NCI-H2081 (cell line): ENCODE measurements at regions not wholly inside any gene's neighbourhood (a gene's known extent, or its start where the extent isn't known, plus 50 kb on each side); places are given as distances from the start of the nearest gene placed in this dataset.

Experiments used
- DNase-seq, 2 experiments: peaks; one replicate each; lab custom pipeline; 2025; lab: John Stamatoyannopoulos, UW

DNA sequence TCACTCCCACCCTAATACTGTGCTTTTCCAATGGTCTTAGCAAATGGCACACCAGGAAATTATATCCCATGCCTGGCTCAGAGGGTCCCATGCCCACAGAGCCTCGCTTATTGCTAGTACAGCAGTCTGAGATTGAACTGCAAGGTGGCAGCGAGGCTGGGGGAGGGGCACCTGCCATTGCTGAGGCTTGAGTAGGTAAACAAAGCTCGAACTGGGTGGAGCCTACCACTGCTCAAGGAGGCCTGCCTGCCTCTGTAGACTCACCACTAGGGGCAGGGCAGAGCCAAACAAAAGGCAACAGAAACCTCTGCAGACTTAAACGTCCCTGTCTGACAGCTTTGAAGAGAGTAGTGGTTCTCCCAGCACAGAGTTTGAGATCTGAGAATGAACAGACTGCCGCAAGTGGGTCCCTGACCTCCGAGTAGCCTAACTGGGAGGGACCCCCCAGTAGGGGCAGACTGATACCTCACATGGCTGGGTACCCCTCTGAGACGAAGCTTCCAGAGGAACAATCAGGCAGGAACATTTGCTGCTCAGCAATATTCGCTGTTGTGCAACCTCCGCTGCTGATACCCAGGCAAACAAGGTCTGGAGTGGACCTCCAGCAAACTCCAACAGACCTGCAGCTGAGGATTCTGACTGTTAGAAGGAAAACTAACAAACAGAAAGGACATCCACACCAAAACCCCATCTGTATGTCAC lies 150.7 kb upstream of the FOXA2 start:
- peak; percentile 3 to 31 for DNase-seq

DNA sequence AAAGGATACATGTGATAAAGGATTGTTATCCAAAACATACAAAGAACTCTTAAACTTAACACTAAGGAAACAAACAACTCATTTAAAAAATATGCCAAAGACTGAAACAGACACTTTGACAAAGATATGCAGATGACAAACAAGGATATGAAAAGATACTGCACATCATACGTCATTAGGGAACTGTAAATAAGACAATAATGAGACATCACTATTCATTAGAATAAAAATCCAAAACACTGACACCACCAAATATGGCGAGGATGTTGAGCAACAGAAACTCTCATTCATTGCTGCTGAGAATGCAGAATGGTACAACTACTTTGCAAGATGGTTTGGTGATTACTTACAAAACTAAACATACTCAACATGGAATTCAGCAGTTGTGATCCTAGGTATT lies 156.5 kb upstream of the FOXA2 start:
- no peak for DNase-seq

DNA sequence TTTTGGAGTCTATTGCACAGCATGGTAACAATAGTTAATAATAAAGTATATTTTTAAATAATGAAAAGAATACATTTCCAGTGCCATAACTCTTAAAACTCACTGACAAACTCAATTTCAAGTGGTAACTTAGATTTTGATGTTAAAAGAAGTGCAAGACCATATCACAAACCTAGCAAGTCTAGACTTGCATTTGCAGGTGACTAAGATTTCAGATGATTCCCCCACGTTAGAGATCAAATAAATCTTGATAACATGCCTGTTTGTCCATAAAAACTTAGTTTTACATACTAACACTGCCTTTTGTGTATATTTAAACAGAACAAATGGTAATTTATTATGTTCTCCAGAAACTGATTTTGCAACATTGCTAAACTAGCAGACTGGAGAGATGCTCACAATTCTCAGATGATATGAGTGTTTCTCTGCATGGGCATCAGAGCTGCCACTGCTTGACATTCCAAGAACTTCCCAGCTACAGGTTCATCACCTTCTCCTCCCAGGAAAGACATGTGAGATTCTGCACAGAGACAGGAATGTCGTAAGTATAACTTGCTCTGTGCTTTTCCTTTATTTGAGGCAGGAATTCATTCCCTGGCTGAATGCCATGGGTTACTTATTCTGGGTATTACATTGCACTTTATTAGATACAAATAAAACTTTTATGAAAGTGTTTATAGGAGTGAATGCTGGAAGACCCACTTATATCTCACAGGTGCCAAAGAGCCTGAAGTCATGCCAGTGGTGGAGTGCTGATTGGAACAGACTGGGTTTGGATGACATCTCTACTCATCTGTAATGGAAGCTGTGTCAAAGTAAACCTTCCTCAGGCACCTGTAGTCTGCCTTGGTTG lies 160.2 kb upstream of the FOXA2 start:
- no peak for DNase-seq

DNA sequence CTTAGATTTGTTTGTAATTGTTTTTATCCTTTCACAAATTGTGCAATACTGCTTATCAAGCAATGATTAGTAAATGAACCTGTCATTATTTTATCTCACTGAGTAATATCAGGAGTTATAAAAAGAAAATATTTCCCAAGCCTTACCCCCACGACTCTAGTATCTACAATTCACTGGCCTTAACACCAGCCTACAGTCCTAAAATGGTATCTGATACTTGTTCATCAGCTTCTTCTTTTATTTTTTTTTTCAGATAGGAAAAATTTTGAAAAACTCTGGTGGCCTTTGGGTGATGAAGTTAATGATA lies 160.8 kb upstream of the FOXA2 start:
- no peak for DNase-seq

DNA sequence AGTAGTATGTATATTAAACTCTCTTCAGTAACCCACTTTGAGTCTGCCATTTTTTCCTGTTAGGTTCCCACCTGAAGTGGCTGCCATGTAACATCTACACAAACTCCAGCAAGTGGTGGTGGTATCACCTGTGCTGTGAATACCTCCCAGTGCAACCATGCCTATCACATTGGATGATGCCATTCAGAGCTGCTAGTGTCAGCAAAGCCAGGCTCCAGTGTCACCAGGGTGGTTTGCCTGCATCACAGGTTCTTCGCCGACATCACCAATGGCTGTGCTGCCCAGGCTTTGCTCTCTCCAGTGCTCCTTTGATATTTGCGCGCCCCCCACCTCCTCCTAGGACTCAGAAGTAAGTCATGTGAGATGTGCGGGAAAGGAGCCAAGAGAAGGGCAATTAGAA lies 162.6 kb upstream of the FOXA2 start:
- DNase-seq = no peak

DNA sequence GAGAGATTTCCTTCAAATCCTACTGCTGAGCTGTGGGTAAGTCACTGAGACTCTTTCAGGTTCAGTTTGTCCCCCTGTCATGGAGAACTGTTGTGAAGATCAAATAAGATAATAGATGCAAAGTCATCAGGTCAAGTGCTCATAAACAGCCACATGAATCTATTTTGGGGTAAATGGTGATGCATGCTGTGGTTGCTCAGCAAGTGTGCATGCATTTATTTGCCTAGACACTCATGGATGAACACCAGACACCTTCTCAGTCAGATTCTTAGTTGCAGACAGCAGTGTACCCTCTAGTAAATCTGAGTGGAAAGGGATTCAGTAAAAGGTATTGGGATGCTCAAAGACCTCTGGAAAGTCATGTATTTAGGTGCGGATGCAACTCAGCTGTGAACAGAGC lies 168.0 kb upstream of the FOXA2 start:
- DNase-seq = no peak

DNA sequence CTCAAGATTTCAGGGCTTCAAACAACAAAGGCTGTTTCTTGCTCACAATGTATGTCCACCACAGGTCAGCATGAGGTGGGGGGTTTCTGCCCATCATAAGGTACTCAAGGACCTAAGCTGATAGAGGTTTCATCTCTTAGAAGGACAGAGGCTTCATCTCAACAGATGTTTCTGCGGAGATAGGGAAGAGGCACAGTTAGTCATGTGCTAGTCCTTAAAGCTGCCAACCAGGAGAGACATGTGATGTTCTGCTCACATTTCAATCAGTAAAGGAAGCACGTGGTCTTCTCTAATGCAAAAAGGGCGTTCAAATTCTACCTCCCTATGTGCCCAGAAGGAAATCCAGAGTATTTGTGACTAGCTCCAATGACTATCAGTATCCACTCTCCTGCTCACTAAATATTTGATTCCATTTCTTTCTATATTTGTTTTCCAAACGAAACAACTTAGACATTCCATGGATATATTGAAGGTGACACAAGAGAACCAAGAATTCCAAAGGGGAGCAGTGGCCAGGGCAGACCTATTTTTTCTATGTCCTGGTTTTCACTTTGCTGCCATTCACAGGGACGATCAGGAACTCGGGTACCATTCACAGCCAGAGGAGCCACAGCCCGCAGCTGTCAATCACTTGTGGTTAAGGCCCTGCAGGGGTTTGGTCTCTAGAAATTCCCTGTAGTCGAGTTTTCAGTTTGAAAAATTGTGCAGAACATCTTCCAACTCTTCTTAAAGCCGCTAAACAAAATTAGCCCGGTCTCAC lies 173.2 kb upstream of the FOXA2 start:
- DNase-seq = no peak

DNA sequence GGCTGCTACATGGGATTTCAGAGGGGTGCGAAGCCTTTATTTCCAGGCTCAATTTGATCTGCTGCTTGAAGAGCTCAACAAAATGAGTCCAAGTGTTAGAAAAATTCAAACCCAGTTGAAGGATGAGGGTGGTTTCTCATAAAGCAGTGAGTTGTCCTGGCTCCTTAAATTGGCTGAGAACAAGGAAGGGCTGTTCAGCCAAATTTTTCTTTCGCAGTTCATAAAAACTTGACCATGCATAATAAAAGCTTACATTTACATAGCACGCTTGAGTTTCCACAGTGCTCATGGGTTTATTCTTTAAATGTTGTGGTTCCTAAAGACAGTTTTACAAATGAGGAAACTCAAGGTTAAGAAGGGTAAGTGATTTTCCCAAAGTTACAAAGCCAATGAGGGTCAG lies 174.4 kb upstream of the FOXA2 start:
- DNase-seq = no peak

DNA sequence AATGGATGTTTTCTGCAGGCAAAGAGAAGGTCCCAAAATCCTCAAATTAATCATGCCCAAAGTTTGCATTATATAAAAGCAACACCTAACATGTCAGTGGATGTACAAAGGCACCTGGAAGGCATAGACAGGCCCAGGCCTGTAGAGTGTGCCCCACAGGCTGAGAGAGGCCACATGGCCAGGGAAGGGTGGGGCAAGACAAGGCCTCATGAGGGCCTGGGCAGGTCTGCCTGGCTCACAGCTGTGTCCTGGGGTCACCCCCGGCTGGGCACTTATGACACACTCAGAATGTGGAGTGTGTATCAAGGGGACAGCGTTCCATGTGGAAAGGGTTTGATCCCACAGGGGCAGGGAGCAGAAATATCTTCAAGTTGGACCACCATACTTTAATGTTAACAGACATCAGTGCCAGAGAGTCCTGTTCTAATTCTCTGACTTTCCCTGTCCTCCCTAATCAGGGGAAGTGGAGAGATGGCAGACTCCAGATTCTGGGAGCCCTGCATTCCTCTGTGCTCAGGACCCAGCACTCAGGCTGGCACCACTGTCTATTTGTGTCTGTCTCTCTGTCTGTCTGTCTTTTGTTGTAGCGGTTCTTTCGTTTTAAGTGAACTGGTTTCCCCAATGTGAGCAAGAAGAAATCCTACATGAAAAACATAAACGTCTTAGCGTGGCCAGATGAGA lies 178.3 kb upstream of the FOXA2 start:
- no peak for DNase-seq

DNA sequence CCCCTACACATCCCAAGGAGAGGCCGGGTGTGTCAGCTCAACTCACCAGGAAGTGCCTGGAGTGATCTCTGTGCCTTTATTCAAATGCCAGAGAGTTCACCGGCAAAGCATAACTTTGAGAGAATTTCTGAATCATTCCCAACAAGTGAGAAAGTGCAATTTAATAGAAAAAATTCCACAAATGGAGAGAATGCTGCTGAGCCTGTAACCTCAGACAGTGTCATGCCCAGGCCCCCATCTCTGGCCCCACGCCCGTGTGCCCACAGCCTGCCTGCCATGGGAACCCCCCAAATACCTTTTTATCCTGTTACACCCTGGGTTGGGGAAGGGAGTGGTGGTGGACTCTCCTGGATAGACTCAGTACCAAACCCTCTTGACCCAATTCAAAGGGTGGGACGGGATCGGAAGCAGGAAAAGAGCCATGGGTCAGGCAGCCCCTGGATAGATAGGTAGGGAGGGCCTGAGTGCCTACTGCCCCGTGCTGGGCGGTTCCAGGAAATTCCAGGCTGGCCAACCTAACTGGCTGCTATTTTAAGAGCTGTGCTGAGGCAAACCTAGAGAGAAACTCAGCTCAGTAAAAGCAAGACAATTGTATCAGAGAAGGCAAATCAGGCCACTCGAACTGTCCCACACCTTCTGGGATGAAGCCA lies 179.0 kb upstream of the FOXA2 start:
- no peak for DNase-seq

DNA sequence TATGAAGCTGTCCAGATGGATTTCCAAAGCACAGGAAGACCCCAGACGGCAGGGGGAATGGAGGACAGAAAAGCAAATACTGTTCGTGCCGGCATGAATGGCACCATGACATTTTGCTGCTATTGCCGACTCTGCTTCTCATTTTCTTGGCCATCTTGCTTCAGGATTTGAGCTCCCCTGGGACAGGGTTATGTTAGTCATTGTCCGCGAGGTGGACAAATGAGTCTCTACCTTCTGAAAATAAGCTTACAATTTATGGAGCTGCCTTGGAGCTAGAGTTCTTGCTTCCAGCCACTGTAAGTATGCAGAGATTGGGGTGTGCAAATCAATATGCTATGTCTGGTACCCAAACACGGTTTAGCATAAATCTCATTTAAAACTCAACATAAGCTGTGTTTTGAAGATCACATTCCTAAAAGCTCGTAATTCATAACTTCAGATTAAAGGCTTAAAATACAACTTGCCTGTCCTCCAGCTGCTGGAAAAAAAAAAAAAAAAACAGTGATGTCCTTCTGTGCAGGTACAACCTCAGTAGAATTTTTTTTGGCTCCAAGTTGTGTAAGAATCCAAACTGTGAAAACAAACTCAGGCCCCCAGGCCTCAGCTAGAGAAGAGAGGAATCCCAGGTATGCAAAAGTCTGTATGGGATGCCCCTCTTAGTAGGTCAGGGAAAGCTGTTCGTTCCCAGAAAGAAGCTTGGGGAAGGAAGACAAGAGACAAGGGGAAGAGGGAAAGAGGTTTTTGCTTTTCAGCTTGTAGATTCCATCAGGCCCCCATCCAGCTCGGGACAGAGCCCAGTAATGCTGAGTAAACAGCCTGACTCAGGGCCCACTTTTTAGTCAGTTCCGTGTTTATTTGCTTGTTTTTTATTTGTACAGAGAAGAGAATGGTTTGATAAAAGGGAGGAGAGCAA lies 184.2 kb upstream of the FOXA2 start:
- DNase-seq = no peak

DNA sequence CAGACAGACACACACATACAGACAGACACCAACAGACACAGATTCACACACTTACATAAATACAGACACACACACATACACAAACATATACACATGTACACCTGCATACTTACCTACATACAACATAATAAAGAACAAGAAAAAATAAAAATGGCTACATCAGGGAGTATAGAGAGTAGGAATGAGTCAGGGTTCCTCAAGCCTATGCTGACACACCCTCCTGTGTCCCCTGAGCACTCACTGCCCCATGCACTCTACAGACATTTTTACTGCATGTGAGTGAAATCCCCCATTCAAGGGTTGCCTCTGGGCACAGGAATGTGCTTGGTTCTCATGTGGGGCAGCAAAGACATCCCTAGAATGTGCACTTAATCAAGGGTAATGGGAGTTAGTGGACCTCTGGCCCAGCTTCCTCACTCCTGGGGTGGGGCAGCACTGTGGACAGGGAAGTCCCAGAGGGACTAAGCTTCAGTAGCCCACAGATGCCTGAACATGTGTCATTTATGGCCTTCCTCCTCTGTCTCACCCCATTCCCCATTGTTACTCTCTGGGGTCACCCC lies 185.9 kb upstream of the FOXA2 start:
- DNase-seq = no peak

DNA sequence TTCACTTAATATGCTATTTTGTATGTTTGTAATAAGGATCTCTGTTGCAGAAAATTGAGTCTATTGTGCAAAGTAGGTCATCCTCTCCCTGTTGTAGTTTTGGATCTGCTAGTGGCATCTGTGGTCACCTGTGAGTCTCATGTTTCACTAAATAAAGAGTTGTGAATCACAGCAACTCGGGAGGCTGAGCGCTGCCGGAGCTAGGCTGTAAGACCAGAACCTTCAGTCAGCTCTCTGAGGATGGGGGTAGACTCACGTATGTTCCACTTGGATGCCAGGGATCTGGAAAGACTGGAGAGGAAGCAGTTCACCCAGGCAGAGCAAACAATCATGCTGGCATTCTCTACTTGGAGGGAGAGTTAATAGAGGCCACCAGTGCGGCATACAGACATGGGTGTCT lies 187.3 kb upstream of the FOXA2 start:
- no peak for DNase-seq

DNA sequence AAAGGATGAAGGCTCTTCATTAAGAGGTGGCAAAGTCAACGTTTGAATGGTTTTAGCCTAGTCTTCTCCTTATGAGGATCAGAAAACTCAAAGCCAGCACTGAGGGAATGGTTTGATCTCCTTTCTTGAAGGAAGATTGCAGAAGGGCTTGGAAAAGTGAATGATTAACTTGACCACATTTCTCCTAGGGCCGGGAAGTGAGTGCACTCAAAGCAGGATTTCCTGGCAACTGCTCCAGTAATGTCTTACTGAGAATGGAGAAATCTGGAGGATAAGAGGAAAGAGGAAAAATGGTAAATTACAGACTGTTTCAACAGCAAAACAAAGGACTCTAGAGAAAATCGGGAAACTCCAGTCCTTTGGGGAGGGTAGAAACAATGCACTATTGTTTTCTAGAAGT lies 189.0 kb upstream of the FOXA2 start:
- no peak for DNase-seq

DNA sequence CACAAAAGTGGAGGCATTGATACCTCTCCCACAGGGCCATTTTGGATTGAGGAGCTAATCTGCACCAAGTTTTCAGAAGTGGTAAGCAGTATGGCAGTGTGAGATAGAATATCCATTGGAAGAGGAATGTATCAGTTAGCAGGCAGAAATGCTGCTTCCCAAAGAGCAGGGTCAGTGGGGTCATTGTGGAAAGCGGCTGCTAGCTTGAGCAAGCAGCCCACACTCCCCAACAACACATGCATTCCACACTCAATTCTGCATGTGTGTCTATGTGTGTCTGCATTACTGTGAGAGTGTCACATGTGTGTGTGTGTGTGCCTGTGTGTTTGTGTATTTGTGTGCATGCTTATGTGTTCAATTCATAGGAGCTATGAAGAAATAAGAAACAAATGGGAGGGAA lies 190.9 kb upstream of the FOXA2 start:
- no peak for DNase-seq

DNA sequence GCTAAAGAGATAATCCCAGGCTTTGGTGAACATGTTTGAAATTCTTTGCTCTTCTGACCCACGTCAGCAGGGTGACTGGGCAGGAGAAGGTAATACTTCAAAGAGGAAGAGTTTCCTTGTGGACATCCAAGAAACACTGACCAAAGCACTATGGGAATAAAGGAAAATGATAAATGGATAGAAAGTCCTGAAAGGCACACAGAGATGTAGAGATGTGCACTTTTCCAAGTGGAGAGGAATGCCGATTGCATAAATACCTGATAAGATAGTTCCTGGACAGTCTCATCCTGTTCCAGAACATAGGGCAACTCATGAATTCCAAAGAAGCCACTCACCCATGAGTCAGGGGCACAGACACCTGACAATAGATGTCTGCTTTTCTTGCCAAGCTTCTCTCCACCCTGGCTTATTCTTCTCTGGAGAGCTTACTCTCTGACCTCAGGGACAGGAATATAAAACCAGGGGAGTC lies 191.3 kb upstream of the FOXA2 start:
- DNase-seq = no peak

DNA sequence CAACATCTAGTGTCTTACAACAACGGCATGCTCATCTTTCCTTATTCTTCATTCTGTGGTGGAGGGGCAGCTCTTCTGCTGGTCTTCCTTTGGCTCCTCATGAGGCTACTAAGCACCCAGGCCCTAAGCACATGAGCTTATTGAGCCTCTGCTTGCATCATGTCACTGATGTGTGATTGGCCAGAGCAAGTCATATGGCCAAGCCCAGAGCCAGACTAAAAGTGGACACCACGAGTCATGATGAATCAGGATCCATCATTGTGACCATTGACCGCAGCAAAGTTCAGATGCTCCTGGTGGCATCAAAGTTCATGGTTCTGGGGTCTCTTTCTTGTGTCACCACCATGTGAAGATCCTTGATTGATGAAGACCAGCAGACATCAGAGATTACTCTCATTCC lies 192.0 kb upstream of the FOXA2 start:
- no peak for DNase-seq

DNA sequence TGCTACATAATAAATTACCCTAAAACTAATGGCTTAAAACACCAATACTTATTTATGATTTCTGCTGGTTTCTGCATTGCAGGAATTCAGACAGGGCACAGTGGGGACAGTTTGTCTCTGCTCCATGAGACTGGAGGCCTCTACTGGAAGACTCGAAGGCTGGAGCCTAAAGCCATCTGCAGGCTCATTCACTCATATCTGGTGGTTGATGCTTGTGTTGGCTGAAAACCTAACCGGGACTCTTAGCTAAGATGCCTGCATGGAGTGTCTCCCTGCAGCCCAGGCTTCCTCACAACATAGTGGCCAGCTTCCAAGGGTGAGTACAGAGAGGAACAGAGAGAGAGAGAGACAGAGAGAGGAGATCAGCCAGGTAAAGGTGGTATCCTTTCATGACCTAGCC lies 195.5 kb upstream of the FOXA2 start:
- DNase-seq = no peak

DNA sequence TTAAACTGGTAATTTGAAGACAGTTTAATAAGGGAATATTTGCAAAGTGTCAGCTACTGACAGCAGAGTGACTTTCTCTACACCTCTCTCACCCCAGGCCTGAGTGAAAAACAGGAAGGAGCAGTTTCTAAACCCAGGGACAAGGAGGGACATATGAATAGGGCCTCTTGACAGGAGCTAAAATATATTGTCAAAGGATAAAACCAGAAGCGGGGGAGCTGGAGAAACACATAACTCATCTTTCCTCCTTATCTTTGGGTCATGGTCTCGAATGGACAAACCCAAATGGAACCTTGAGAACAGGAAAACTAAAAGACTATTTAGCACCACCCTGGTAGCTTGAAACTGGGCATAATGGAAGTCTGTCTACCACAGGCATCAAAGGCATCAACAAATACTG lies 197.5 kb upstream of the FOXA2 start:
- no peak for DNase-seq

DNA sequence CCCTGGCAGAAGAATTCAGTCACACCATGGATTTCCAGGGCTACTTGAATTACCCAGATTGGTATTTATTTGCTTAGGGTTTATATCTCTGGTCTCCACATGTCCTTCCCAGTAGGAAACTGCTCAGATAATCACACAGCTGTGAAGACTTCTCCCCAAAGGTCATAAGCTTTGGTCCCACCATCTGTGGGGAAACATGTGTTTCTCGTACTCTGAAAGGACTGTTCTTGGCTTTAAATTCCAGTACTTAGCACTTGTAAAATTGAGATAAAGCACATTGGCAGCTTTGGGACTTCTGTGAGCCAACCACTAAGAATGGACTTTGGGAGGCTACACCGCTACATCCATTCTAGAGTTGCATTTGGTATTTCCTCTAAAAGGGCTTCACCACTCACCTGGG lies 205.3 kb upstream of the FOXA2 start:
- no peak for DNase-seq

DNA sequence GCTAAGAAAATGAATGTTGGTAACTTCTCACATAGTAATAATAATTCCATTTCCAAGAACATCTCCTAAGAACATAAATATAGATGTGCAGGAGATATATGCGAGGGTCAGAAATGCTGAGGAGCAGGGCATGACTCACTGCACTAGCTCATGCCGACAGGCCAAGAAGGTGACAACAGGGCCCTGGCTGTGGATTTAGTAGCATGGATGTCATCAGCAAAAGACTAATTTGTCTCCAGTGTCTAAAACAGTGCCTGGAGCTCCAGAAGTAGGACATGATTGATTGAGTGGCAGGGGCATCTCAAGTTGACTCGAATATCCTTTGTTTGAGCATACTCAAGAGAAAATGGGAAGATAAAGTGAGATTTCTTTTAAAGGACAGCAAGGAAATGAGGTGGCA lies 207.0 kb upstream of the FOXA2 start:
- no peak for DNase-seq
